Caco-2 (cell line): ENCODE measurements at regions not wholly inside any gene's neighbourhood (a gene's known extent, or its start where the extent isn't known, plus 50 kb on each side); places are given as distances from the start of the nearest gene placed in this dataset.

ENCODE experiments used
- BruUV-seq: library from RNA; stranded (reverse); fragments of 400-500 nt; replicated peaks from 2 replicates; lab custom pipeline; 2021; lab: Mats Ljungman, UMichigan
- CTCF ChIA-PET: fragments of 300-600 bp; sonication (Branson Sonifier 250); formaldehyde crosslinking; loops from one replicate; lab custom pipeline; 2022; ENCODE audit warnings: antibody characterized with exemption; lab: Charles Lee
- POLR2A ChIA-PET: fragments of 300-600 bp; sonication (Branson Sonifier 250); formaldehyde crosslinking; loops from one replicate; lab custom pipeline; 2022; ENCODE audit warnings: antibody characterized with exemption; lab: Charles Lee
- DNase-seq, 2 experiments: peaks; one replicate each; pipeline versions ENCODE4 v3.0.0 to v3.0.0-alpha.2; 2020 to 2022
- H3K27me3 ChIP-seq: replicated peaks from 2 replicates; pipeline ENCODE4 v1.6.0; 2011; ENCODE audit warnings: low read length; ENCODE audit not compliant: control insufficient read depth, insufficient read depth
- H3K36me3 ChIP-seq: 2 replicates; pipeline ENCODE4 v1.5.1; 2011; ENCODE audit warnings: low read length; ENCODE audit not compliant: control insufficient read depth, insufficient read depth
- H3K4me1 ChIP-seq: fragments of 250-450 bp; sonication (Bioruptor Pico); 2 replicates; pipeline ENCODE4 v1.5.1; 2020; ENCODE audit warnings: mild to moderate bottlenecking
- H3K4me3 ChIP-seq: 2 replicates; pipeline ENCODE4 v1.5.1; 2011; ENCODE audit warnings: low read depth, mild to moderate bottlenecking, control low read depth, low read length
- H3K9me3 ChIP-seq: fragments of 250-450 bp; sonication (Bioruptor Pico); 2 replicates; pipeline ENCODE4 v1.5.1; 2020; ENCODE audit warnings: mild to moderate bottlenecking, moderate library complexity
- H3K27ac Mint-ChIP-seq: one replicate; pipeline ENCODE4 v1.8.0; 2022; ENCODE audit warnings: mixed read lengths; ENCODE audit not compliant: unreplicated experiment
- H3K27me3 Mint-ChIP-seq: one replicate; pipeline ENCODE4 v1.8.0; 2022; ENCODE audit warnings: mixed read lengths; ENCODE audit not compliant: insufficient read depth, unreplicated experiment
- H3K36me3 Mint-ChIP-seq: one replicate; pipeline ENCODE4 v1.8.0; 2022; ENCODE audit warnings: mild to moderate bottlenecking, mixed read lengths; ENCODE audit not compliant: insufficient read depth, unreplicated experiment
- H3K4me1 Mint-ChIP-seq: one replicate; pipeline ENCODE4 v1.8.0; 2022; ENCODE audit warnings: low read depth, mixed read lengths; ENCODE audit not compliant: unreplicated experiment
- H3K4me3 Mint-ChIP-seq: one replicate; pipeline ENCODE4 v1.8.0; 2022; ENCODE audit warnings: mild to moderate bottlenecking, moderate library complexity, mixed read lengths; ENCODE audit not compliant: unreplicated experiment
- H3K9me3 Mint-ChIP-seq: one replicate; pipeline ENCODE4 v1.8.0; 2022; ENCODE audit warnings: mixed read lengths; ENCODE audit not compliant: unreplicated experiment
- CTCF ChIP-seq, 2 experiments: fragments of 200-600 bp in 1 of 2; IDR thresholded peaks; 1 replicate in 1 of 2; 2 replicates in 1 of 2; pipeline versions ENCODE4 v1.5.1 to v1.8.0; 2011 to 2022; ENCODE audit warnings: antibody characterized with exemption in 1 of 2, control low read depth in 1 of 2, inconsistent platforms in 1 of 2, low read depth in 1 of 2, low read length in 1 of 2, mild to moderate bottlenecking in 1 of 2, moderate library complexity in 1 of 2; ENCODE audit not compliant: insufficient read depth in 1 of 2, severe bottlenecking in 1 of 2, unreplicated experiment in 1 of 2
- intact Hi-C: fragments of 100-400 bp; cut with micrococcal nuclease; formaldehyde crosslinking; loops from one replicate; pipeline ENCODE4 v1.10.0; 2022; ENCODE audit not compliant: unreplicated experiment

- TF ChIP-seq CTCF (IDR thresholded peaks at IDR 0.05; ENCODE audit: insufficient read depth in 1 of 2, low read depth in 1 of 2, low read length in 1 of 2, severe bottlenecking in 1 of 2, unreplicated experiment in 1 of 2): no peak
- H3K27me3 Mint-ChIP-seq: peaks cover 14% of the 10 kb centered on the region
- no peaks in the 10 kb centered on the region for H3K36me3 Mint-ChIP-seq
- intact Hi-C loops: no loop called here
- H3K4me3 ChIP-seq: no peak overlapping the region
- peaks cover under 1% of the 10 kb centered on the region; the same call in 1 of the 2 replicates for H3K27me3 ChIP-seq
- no peak for DNase-seq
- no peaks in the 10 kb centered on the region for H3K4me1 ChIP-seq
- no peaks in the 10 kb centered on the region for H3K9me3 ChIP-seq
- no peaks in the 10 kb centered on the region for H3K9me3 Mint-ChIP-seq
- H3K27ac Mint-ChIP-seq: no peak overlapping the region
- H3K36me3 ChIP-seq: no peaks in the 10 kb centered on the region
- no peaks in the 10 kb centered on the region for H3K4me1 Mint-ChIP-seq
- H3K4me3 Mint-ChIP-seq: no peak overlapping the region
- no TSS peak for BruUV-seq
- ChIA-PET CTCF (no interaction called here), POLR2A (no interaction called here)
Observed at GRCh38 chr10:61299156-61299555, 154.0 kb downstream of the TMEM26 start.

GRCh38 chr10:61298194-61298593, 155.0 kb downstream of the TMEM26 start:
- POLR2A ChIA-PET: no interaction called here
- H3K27me3 Mint-ChIP-seq: peaks cover 15% of the 10 kb centered on the region
- Histone ChIP-seq H3K9me3 (no peaks in the 10 kb centered on the region), H3K36me3 (no peaks in the 10 kb centered on the region), H3K4me1 (no peaks in the 10 kb centered on the region), H3K4me3 (no peak overlapping the region), H3K27me3 (peaks cover 1% of the 10 kb centered on the region; the same call in 1 of the 2 replicates)
- no peaks in the 10 kb centered on the region for H3K36me3 Mint-ChIP-seq
- H3K27ac Mint-ChIP-seq: no peak overlapping the region
- H3K9me3 Mint-ChIP-seq: no peaks in the 10 kb centered on the region
- CTCF ChIA-PET: no interaction called here
- H3K4me3 Mint-ChIP-seq: no peak overlapping the region
- DNase-seq: no peak
- no peak for TF ChIP-seq CTCF (IDR thresholded peaks at IDR 0.05; ENCODE audit: insufficient read depth in 1 of 2, low read depth in 1 of 2, low read length in 1 of 2, severe bottlenecking in 1 of 2, unreplicated experiment in 1 of 2)
- intact Hi-C loops: no loop called here
- no peaks in the 10 kb centered on the region for H3K4me1 Mint-ChIP-seq
- no TSS peak for BruUV-seq

- no peaks in the 10 kb centered on the region for H3K36me3 ChIP-seq
- ChIA-PET CTCF (no interaction called here), POLR2A (interaction anchor here (0.5 kb wide), 1 partner anchor 155 kb away, joined by 14 read pairs; no protein-coding TSS in a partner anchor)
- H3K4me1 Mint-ChIP-seq: no peaks in the 10 kb centered on the region
- H3K4me3 ChIP-seq: no peak overlapping the region
- no peak overlapping the region for H3K27ac Mint-ChIP-seq
- H3K27me3 Mint-ChIP-seq: peaks cover 17% of the 10 kb centered on the region
- H3K9me3 ChIP-seq: no peaks in the 10 kb centered on the region
- TF ChIP-seq CTCF (IDR thresholded peaks at IDR 0.05; ENCODE audit: insufficient read depth in 1 of 2, low read depth in 1 of 2, low read length in 1 of 2, severe bottlenecking in 1 of 2, unreplicated experiment in 1 of 2): no peak
- no peak for DNase-seq
- no peaks in the 10 kb centered on the region for H3K4me1 ChIP-seq
- peaks cover 1% of the 10 kb centered on the region; the same call in 1 of the 2 replicates for H3K27me3 ChIP-seq
- no peaks in the 10 kb centered on the region for H3K9me3 Mint-ChIP-seq
- no peaks in the 10 kb centered on the region for H3K36me3 Mint-ChIP-seq
- no TSS peak for BruUV-seq
- intact Hi-C loops: no loop called here
- no peak overlapping the region for H3K4me3 Mint-ChIP-seq
Observed at GRCh38 chr10:61296161-61296560, 157.0 kb downstream of the TMEM26 start.
